ENCODE measurements at regions not wholly inside any gene's neighbourhood (a gene's known extent, or its start where the extent isn't known, plus 50 kb on each side); places are given as distances from the start of the nearest gene placed in this dataset.

- no peak for DNase-seq
Measured at GRCh38 chr9:134558124-134558905, 83.3 kb upstream of the COL5A1 start.

- no peak for DNase-seq
Measured at GRCh38 chr9:134559013-134559412, 82.6 kb upstream of the COL5A1 start.

- DNase-seq, result no peak
Measured at GRCh38 chr9:134560206-134560605, 81.4 kb upstream of the COL5A1 start.

- DNase-seq, result no peak
Measured at GRCh38 chr9:134560654-134561053, 80.9 kb upstream of the COL5A1 start.

- no peak for DNase-seq
Measured at GRCh38 chr9:134561427-134562145, 80.0 kb upstream of the COL5A1 start.

GRCh38 chr9:134562146-134562849 lies 79.3 kb upstream of the COL5A1 start:
- no peak for DNase-seq

- DNase-seq, result no peak
Measured at GRCh38 chr9:134563397-134563796, 78.2 kb upstream of the COL5A1 start.

- no peak for DNase-seq
Measured at GRCh38 chr9:134564431-134565170, 77.0 kb upstream of the COL5A1 start.

GRCh38 chr9:134565316-134565915 lies 76.2 kb upstream of the COL5A1 start:
- DNase-seq, result no peak

- no peak for DNase-seq
Measured at GRCh38 chr9:134566196-134566847, 75.3 kb upstream of the COL5A1 start.

GRCh38 chr9:134566936-134567335 lies 74.7 kb upstream of the COL5A1 start:
- no peak for DNase-seq

- no peak for DNase-seq
Measured at GRCh38 chr9:134568116-134568515, 73.5 kb upstream of the COL5A1 start.

- DNase-seq, result no peak
Measured at GRCh38 chr9:134568811-134569210, 72.8 kb upstream of the COL5A1 start.

- DNase-seq, result no peak
Measured at GRCh38 chr9:134569626-134570025, 72.0 kb upstream of the COL5A1 start.

GRCh38 chr9:134570151-134570621 lies 71.4 kb upstream of the COL5A1 start:
- no peak for DNase-seq

GRCh38 chr9:134570711-134571325 lies 70.8 kb upstream of the COL5A1 start:
- DNase-seq, result no peak

- no peak for DNase-seq
Measured at GRCh38 chr9:134571326-134571931, 70.2 kb upstream of the COL5A1 start.

- no peak for DNase-seq
Measured at GRCh38 chr9:134571946-134572917, 69.4 kb upstream of the COL5A1 start.

Data from nucleus accumbens (tissue), 56 donors.